Activated naive CD8-positive, alpha-beta T cell (primary cell): ENCODE measurements at regions not wholly inside any gene's neighbourhood (a gene's known extent, or its start where the extent isn't known, plus 50 kb on each side); places are given as distances from the start of the nearest gene placed in this dataset.

ENCODE experiments used
- H3K27ac Mint-ChIP-seq: one replicate; pipeline ENCODE4 v1.8.0; 2021; ENCODE audit warnings: mixed read lengths
- H3K27me3 Mint-ChIP-seq: one replicate; pipeline ENCODE4 v1.8.0; 2021; ENCODE audit warnings: mixed read lengths
- H3K36me3 Mint-ChIP-seq: one replicate; pipeline ENCODE4 v1.8.0; 2021; ENCODE audit warnings: mixed read lengths
- H3K4me1 Mint-ChIP-seq: one replicate; pipeline ENCODE4 v1.8.0; 2021; ENCODE audit warnings: low read depth, mixed read lengths
- H3K4me3 Mint-ChIP-seq: one replicate; pipeline ENCODE4 v1.8.0; 2021; ENCODE audit warnings: mild to moderate bottlenecking, mixed read lengths
- H3K9me3 Mint-ChIP-seq: one replicate; pipeline ENCODE4 v1.8.0; 2021; ENCODE audit warnings: low read depth, mixed read lengths

GRCh38 chr1:234699795-234700665, 90.1 kb upstream of the IRF2BP2 start:
- H3K27me3 Mint-ChIP-seq, result no peaks in the 10 kb centered on the region
- no peak overlapping the region for H3K4me3 Mint-ChIP-seq
- H3K4me1 Mint-ChIP-seq, result peaks cover 8% of the 10 kb centered on the region
- no peaks in the 10 kb centered on the region for H3K36me3 Mint-ChIP-seq
- H3K9me3 Mint-ChIP-seq, result no peaks in the 10 kb centered on the region
- H3K27ac Mint-ChIP-seq, result no peak overlapping the region

DNA sequence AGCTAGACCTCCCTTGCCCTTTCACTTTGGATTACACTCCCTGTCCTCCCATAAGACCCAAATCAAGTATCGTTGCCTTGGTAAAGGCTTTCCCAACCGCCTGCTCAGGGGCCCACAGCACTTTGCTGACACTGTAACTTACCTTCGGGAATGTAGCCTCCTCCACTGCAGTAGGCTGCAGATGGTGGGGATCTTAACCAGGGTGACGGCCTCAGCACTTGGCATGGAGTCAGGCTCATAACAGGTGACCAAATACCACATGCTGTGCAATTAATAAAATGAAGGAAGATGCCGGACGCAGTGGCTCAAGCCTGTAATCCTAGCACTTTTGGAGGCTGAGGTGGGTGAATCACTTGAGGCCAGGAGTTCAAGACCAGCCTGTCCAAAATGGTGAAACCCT, 88.7 kb upstream of the IRF2BP2 start:
- H3K4me3 Mint-ChIP-seq, result no peak overlapping the region
- no peaks in the 10 kb centered on the region for H3K36me3 Mint-ChIP-seq
- H3K4me1 Mint-ChIP-seq, result peaks cover 8% of the 10 kb centered on the region
- no peak overlapping the region for H3K27ac Mint-ChIP-seq
- H3K9me3 Mint-ChIP-seq, result no peaks in the 10 kb centered on the region
- H3K27me3 Mint-ChIP-seq, result no peaks in the 10 kb centered on the region

DNA sequence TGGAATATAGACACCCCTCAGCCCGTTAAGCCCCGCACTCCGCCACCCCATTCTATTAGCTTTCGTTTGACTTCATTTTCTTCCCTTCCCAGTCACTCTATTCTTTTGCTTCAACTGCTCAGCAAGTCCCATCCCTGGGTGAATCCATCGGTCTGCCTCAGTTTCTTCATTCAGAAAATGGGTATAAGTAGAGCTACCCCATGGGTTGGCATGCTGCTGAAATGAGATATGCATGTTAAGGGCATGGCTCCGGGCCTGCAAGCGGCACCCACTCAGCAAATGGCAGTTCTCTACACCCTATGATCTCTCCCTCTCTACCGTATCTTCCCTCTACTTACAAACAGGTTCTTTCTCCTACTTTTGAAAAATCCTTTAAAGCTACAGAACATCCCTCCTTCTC, 87.8 kb upstream of the IRF2BP2 start:
- Mint-ChIP-seq H3K4me3 (no peak overlapping the region), H3K27ac (no peak overlapping the region), H3K36me3 (no peaks in the 10 kb centered on the region), H3K9me3 (no peaks in the 10 kb centered on the region), H3K4me1 (peaks cover 8% of the 10 kb centered on the region), H3K27me3 (no peaks in the 10 kb centered on the region)

GRCh38 chr1:234697015-234697414, 87.0 kb upstream of the IRF2BP2 start:
- Mint-ChIP-seq H3K27ac (no peak overlapping the region), H3K4me3 (no peak overlapping the region), H3K27me3 (no peaks in the 10 kb centered on the region), H3K4me1 (peaks cover 8% of the 10 kb centered on the region), H3K36me3 (no peaks in the 10 kb centered on the region), H3K9me3 (no peaks in the 10 kb centered on the region)

GRCh38 chr1:234696148-234696576, 86.2 kb upstream of the IRF2BP2 start:
- no peaks in the 10 kb centered on the region for H3K27me3 Mint-ChIP-seq
- no peak overlapping the region for H3K4me3 Mint-ChIP-seq
- peaks cover 8% of the 10 kb centered on the region for H3K4me1 Mint-ChIP-seq
- H3K9me3 Mint-ChIP-seq, result no peaks in the 10 kb centered on the region
- H3K36me3 Mint-ChIP-seq, result no peaks in the 10 kb centered on the region
- H3K27ac Mint-ChIP-seq, result no peak overlapping the region

GRCh38 chr1:234694661-234695060, 84.7 kb upstream of the IRF2BP2 start:
- Mint-ChIP-seq H3K27ac (no peak overlapping the region), H3K27me3 (no peaks in the 10 kb centered on the region), H3K9me3 (no peaks in the 10 kb centered on the region), H3K4me3 (no peak overlapping the region), H3K4me1 (peaks cover 1% of the 10 kb centered on the region), H3K36me3 (no peaks in the 10 kb centered on the region)

DNA sequence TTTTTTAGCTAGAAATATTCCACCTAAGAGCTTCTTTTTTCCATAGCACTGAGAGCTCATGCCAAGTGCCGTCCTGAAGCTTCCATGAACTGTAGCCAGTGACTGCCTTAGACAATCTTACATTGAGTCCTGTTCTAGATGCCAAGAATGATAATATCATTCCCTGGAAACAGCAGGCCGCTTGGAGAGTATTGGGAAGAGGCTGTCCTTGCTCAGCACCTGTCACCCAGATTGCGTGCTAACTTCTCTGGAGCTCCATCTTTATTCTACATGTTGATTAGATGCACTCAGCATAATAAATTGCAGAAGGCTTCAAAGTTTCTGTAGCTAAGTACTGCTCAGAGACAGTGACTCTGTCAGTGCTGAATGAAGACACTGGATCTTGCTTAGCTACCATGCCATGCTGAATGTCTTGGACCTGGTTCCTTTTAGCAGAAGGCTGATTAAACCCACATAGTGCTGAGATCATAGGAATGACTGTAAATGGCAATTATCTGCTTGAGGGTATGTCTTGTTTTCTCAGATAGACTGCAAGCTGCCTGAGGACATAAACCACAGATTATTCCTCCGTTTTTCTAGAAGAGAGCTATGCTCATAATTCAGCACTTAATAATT, 83.1 kb upstream of the IRF2BP2 start:
- H3K4me3 Mint-ChIP-seq, result no peak overlapping the region
- H3K36me3 Mint-ChIP-seq, result no peaks in the 10 kb centered on the region
- H3K9me3 Mint-ChIP-seq, result no peaks in the 10 kb centered on the region
- no peaks in the 10 kb centered on the region for H3K27me3 Mint-ChIP-seq
- H3K4me1 Mint-ChIP-seq, result no peaks in the 10 kb centered on the region
- H3K27ac Mint-ChIP-seq, result no peak overlapping the region

- Mint-ChIP-seq H3K4me1 (no peaks in the 10 kb centered on the region), H3K27ac (no peak overlapping the region), H3K4me3 (no peak overlapping the region), H3K36me3 (no peaks in the 10 kb centered on the region), H3K27me3 (no peaks in the 10 kb centered on the region), H3K9me3 (no peaks in the 10 kb centered on the region)
Measured at GRCh38 chr1:234691567-234691966, 81.6 kb upstream of the IRF2BP2 start.

- no peaks in the 10 kb centered on the region for H3K27me3 Mint-ChIP-seq
- peak overlapping the region; percentile 11 for H3K27ac Mint-ChIP-seq
- H3K9me3 Mint-ChIP-seq, result no peaks in the 10 kb centered on the region
- H3K36me3 Mint-ChIP-seq, result no peaks in the 10 kb centered on the region
- H3K4me1 Mint-ChIP-seq, result no peaks in the 10 kb centered on the region
- no peak overlapping the region for H3K4me3 Mint-ChIP-seq
Measured at GRCh38 chr1:234690872-234691271, 80.9 kb upstream of the IRF2BP2 start.

DNA sequence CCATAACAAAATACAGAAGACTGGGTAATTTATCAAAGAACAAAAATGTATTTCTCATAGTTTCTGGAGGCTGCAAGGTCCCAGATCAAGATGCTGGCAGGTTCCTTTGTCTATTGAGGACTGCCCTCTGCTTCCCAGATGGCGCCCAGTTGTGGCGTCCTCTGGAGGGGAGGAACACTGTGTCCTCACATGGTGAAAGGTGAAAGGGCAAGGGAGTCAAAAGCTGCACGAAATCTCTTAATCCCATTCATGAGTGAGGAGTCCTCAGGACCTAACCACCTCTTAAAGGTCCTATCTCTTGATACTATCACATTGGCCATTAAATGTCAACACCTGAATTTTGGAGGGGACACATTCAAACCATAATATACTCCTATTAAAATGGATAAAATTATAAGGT, 79.3 kb upstream of the IRF2BP2 start:
- Mint-ChIP-seq H3K36me3 (no peaks in the 10 kb centered on the region), H3K27me3 (no peaks in the 10 kb centered on the region), H3K9me3 (no peaks in the 10 kb centered on the region), H3K4me1 (no peaks in the 10 kb centered on the region), H3K27ac (no peak overlapping the region), H3K4me3 (no peak overlapping the region)

DNA sequence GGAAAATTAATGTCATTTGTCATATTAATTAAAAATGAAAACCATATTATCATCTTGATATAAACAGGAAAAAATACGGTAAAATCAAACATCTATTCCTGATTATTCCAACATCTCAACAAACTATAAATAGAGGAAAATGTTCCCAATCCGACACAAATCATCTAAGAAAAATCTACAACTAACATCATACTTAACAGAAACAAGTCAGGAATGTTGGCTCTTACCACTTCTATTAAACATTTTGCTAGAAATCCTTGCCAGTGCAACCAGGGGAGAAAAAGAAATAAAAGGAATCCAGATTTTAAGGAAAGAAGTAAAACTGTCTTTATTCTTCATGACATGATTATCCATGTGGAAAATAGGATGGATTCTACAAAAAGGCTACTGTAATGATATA, 77.0 kb upstream of the IRF2BP2 start:
- Mint-ChIP-seq H3K4me3 (no peak overlapping the region), H3K27me3 (no peaks in the 10 kb centered on the region), H3K4me1 (no peaks in the 10 kb centered on the region), H3K27ac (no peak overlapping the region), H3K36me3 (no peaks in the 10 kb centered on the region), H3K9me3 (no peaks in the 10 kb centered on the region)

- Mint-ChIP-seq H3K9me3 (no peaks in the 10 kb centered on the region), H3K4me1 (no peaks in the 10 kb centered on the region), H3K27me3 (no peaks in the 10 kb centered on the region), H3K27ac (no peak overlapping the region), H3K4me3 (no peak overlapping the region), H3K36me3 (no peaks in the 10 kb centered on the region)
Measured at GRCh38 chr1:234686035-234686434, 76.1 kb upstream of the IRF2BP2 start.

- H3K27ac Mint-ChIP-seq, result no peak overlapping the region
- H3K27me3 Mint-ChIP-seq, result no peaks in the 10 kb centered on the region
- no peak overlapping the region for H3K4me3 Mint-ChIP-seq
- H3K36me3 Mint-ChIP-seq, result no peaks in the 10 kb centered on the region
- no peaks in the 10 kb centered on the region for H3K4me1 Mint-ChIP-seq
- no peaks in the 10 kb centered on the region for H3K9me3 Mint-ChIP-seq
Measured at GRCh38 chr1:234684856-234685255, 74.9 kb upstream of the IRF2BP2 start.

DNA sequence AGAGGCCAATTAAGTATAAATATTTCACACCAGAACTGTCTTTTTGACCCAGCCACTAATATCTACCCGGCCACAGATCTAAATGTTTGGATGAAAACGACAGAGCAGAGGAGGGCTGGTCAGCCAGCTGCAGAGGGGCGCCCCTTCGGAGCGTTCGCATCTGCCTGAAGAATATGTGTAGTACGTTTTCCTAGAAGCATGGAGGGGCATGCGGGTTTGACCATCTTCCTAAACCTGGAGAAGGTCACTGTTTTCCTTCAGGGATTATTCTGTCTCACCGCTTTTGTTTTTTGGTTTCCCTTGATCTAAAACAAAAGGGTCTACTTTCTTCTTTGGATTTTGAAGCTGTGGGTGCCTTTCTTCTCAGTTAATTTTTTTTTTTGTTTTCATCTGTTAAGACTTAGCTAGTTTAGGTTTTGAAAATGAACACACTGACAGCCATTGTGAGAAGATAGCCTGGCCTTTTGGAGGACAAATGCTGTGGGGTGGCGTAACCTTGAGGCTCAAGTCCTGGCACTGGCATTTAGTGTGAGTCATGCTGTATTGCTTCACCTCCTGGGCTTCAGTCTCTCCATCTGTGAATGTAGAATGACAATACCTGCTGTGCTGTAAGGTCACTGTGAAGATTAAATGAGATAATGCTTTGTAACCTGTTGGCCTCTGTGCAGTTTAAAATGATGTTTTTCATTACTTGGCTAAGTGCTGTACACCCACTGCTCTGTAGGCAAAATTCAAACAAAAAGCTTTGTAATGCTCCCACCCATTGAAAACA, 74.1 kb upstream of the IRF2BP2 start:
- Mint-ChIP-seq H3K4me3 (no peak overlapping the region), H3K27me3 (no peaks in the 10 kb centered on the region), H3K27ac (no peak overlapping the region), H3K36me3 (no peaks in the 10 kb centered on the region), H3K9me3 (no peaks in the 10 kb centered on the region), H3K4me1 (no peaks in the 10 kb centered on the region)

GRCh38 chr1:234683127-234683860, 73.3 kb upstream of the IRF2BP2 start:
- Mint-ChIP-seq H3K4me1 (no peaks in the 10 kb centered on the region), H3K27ac (no peak overlapping the region), H3K4me3 (no peak overlapping the region), H3K36me3 (no peaks in the 10 kb centered on the region), H3K27me3 (no peaks in the 10 kb centered on the region), H3K9me3 (no peaks in the 10 kb centered on the region)
